HepG2 (cell line): ENCODE measurements at regions not wholly inside any gene's neighbourhood (a gene's known extent, or its start where the extent isn't known, plus 50 kb on each side); places are given as distances from the start of the nearest gene placed in this dataset.

ENCODE experiments used
- ATAC-seq: fragments of 200-7000 bp; cut with Tn5 transposase; 3 replicates; pipeline ENCODE4 v1.9.1; 2020; ENCODE audit warnings: mild to moderate bottlenecking, moderate library complexity
- BruUV-seq: library from RNA; stranded (reverse); fragments of 400-500 nt; replicated peaks from 2 replicates; lab custom pipeline; 2021; lab: Mats Ljungman, UMichigan
- CTCF ChIA-PET: fragments of 300-600 bp; formaldehyde crosslinking; extraction: SDS; loops from one replicate; lab custom pipeline; 2021; ENCODE audit warnings: low total read pairs, inconsistent platforms, low intra/inter-chr PET ratio; lab: Yijun Ruan, JAX
- POLR2A ChIA-PET: fragments of 350-600 bp; sonication (Branson Sonifier 250); formaldehyde crosslinking; loops from one replicate; lab custom pipeline; 2020; ENCODE audit warnings: antibody characterized with exemption, inconsistent platforms; lab: Yijun Ruan, JAX
- DNase-seq: peaks from one replicate; pipeline ENCODE4 v3.0.0-alpha.2; 2015; ENCODE audit warnings: low spot score
- FAIRE-seq: peaks from 3 replicates; lab custom pipeline; 2011; peaks lifted over from hg19 to GRCh38; lab: Jason Lieb, UNC
- H2AFZ ChIP-seq: one replicate; pipeline ENCODE4 v1.6.1; 2011; ENCODE audit warnings: low read length, inconsistent platforms
- H3K27ac ChIP-seq: fragments of 300-600 bp; 3 replicates; pipeline ENCODE4 v1.8.0; 2011; ENCODE audit warnings: mixed run types, mild to moderate bottlenecking, mixed read lengths, low read length, inconsistent platforms; ENCODE audit not compliant: insufficient read depth; ENCODE audit errors: extremely low read length
- H3K27me3 ChIP-seq, 2 experiments: fragments of 200-600 bp in 1 of 2; 2 replicates in 1 of 2; 3 replicates in 1 of 2; pipeline versions ENCODE4 v1.6.0 to v1.8.0; 2011; ENCODE audit warnings: low read length in 2 of 2, mild to moderate bottlenecking in 2 of 2, moderate library complexity in 2 of 2, inconsistent platforms in 1 of 2; ENCODE audit not compliant: insufficient read depth in 2 of 2, control insufficient read depth in 1 of 2
- H3K36me3 ChIP-seq, 2 experiments: fragments of 200-600 bp in 1 of 2; replicated peaks in 1 of 2; 2 replicates in 1 of 2; 3 replicates in 1 of 2; pipeline versions ENCODE4 v1.5.1 to v1.8.0; 2011; ENCODE audit warnings: low read length in 2 of 2, inconsistent platforms in 1 of 2; ENCODE audit not compliant: insufficient read depth in 2 of 2, control insufficient read depth in 1 of 2
- H3K4me1 ChIP-seq: 2 replicates; pipeline ENCODE4 v1.5.1; 2012; ENCODE audit warnings: low read length, inconsistent platforms; ENCODE audit not compliant: insufficient read depth
- H3K4me2 ChIP-seq: 2 replicates; pipeline ENCODE4 v1.6.0; 2011; ENCODE audit warnings: low read depth, low read length, inconsistent platforms
- H3K4me3 ChIP-seq, 3 experiments: fragments of 200-600 bp in 1 of 3; sonication (generic), shearing (Covaris generic) in 1 of 3; replicated peaks in 1 of 3; 2 replicates each; pipeline ENCODE4 v1.5.1; 2011 to 2016; ENCODE audit warnings: low read length in 3 of 3, inconsistent platforms in 2 of 3, low read depth in 2 of 3, mild to moderate bottlenecking in 2 of 3, control low read depth in 1 of 3, mixed read lengths in 1 of 3; ENCODE audit not compliant: insufficient read depth in 1 of 3
- H3K79me2 ChIP-seq: one replicate; pipeline ENCODE4 v1.6.1; 2011; ENCODE audit warnings: low read length, inconsistent platforms; ENCODE audit not compliant: insufficient read depth
- H3K9ac ChIP-seq: 2 replicates; pipeline ENCODE4 v1.6.0; 2011; ENCODE audit warnings: mild to moderate bottlenecking, low read depth, low read length, inconsistent platforms; ENCODE audit not compliant: insufficient read depth
- H3K9me3 ChIP-seq: 2 replicates; pipeline ENCODE4 v1.5.1; 2012; ENCODE audit warnings: mild to moderate bottlenecking, low read length
- H4K20me1 ChIP-seq: 2 replicates; pipeline ENCODE4 v1.6.0; 2011; ENCODE audit warnings: inconsistent platforms, mild to moderate bottlenecking, low read length, moderate library complexity; ENCODE audit not compliant: insufficient read depth
- ATF7-NPFF ChIP-seq: sonication (generic); formaldehyde crosslinking; IDR thresholded peaks from 2 replicates; pipeline ENCODE4 v1.8.1; 2023; ENCODE audit warnings: mild to moderate bottlenecking, low read depth, missing genetic modification reagents, moderate library complexity
- CBFB ChIP-seq: sonication (generic); formaldehyde crosslinking; IDR thresholded peaks from 2 replicates; pipeline ENCODE4 v1.4.0; 2020; ENCODE audit warnings: missing genetic modification reagents
- KLF12 ChIP-seq: sonication (generic); formaldehyde crosslinking; IDR thresholded peaks from 2 replicates; pipeline ENCODE4 v1.4.0; 2020; ENCODE audit warnings: missing genetic modification reagents, borderline replicate concordance
- NR2C2 ChIP-seq: sonication (generic); formaldehyde crosslinking; IDR thresholded peaks from 2 replicates; pipeline ENCODE4 v1.4.0; 2020; ENCODE audit warnings: missing genetic modification reagents, mild to moderate bottlenecking, moderate library complexity, borderline replicate concordance
- REL ChIP-seq: sonication (generic); formaldehyde crosslinking; conservative IDR thresholded peaks from 2 replicates; pipeline ENCODE4 v1.8.0; 2022; ENCODE audit warnings: mild to moderate bottlenecking, missing genetic modification reagents, moderate library complexity
- SP2 ChIP-seq: sonication (generic); formaldehyde crosslinking; IDR thresholded peaks from 2 replicates; pipeline ENCODE4 v1.5.1; 2020; ENCODE audit warnings: mild to moderate bottlenecking, missing genetic modification reagents
- ZNF225 ChIP-seq: sonication (generic); formaldehyde crosslinking; IDR thresholded peaks from 2 replicates; pipeline ENCODE4 v1.4.0; 2020; ENCODE audit warnings: mild to moderate bottlenecking, missing genetic modification reagents
- ZNF678 ChIP-seq: sonication (generic); formaldehyde crosslinking; IDR thresholded peaks from 2 replicates; pipeline ENCODE4 v1.4.0; 2020; ENCODE audit warnings: mild to moderate bottlenecking, missing genetic modification reagents
- WGBS: methylation state at CpG from one replicate; pipeline ENCODE4 v1.1.6; 2017; ENCODE audit warnings: low lambda C conversion rate; 5-methylcytosine and 5-hydroxymethylcytosine counted together
- in situ Hi-C: cut with HindIII; loops from 2 replicates; pipeline ENCODE4 v1.10.0; 2017; ENCODE audit warnings: low pct_unique_long_range_greater_than_20kb; ENCODE audit not compliant: extremely low pct_ligation_motif_present
- intact Hi-C: fragments of 100-400 bp; cut with micrococcal nuclease; formaldehyde crosslinking; loops from one replicate; pipeline ENCODE4 v1.10.0; 2022; ENCODE audit not compliant: unreplicated experiment

DNA sequence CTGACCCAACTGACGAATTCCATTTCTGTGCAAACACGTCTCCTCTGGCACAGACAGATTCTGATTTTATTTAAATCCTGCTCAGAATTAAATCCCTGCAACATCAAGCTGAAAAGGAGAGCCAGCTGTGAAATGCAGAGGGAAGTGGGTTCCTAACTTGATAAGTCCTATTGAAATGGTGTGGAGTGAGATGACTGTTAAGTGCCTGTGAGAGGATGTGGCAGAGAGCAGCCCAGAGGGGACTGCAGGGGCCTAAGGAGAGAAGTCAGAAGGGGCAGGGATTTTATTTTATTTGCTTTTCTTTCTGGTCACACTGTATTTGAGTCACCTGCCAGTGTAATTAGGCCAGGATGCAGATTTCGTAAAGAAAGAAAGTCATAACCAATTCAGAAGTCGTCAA, 277.4 kb downstream of the NKX6-1 start (continued):
- TF ChIP-seq ZNF678 (CRISPR knock-in tag), result no peak
- no peak for TF ChIP-seq ATF7-NPFF (CRISPR knock-in tag)
- no peak for TF ChIP-seq SP2 (CRISPR knock-in tag)
- no peak for TF ChIP-seq CBFB
- TF ChIP-seq NR2C2 (CRISPR knock-in tag), result no peak

DNA sequence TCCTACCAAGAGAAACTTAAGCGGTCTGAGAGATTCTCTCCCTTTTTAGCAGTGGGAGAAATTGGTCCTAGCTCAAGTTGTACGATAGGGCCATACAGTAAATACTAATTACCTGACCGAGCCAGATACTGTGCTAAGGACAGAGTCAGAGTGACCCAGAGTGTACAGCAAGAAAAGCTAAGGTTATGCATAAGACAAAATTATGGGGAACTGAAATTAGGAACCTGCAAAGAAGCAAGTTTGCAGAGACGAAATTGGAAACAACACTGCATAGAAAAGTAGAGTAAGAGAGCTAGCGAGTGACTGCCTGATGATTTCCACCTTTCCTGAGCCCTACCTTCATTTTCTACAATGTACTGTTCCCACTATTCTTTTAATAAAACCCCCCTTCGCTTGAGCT, 278.1 kb downstream of the NKX6-1 start:
- no peak for ATAC-seq
- intact Hi-C loops (no loop called here), in situ Hi-C loops (no loop called here)
- Histone ChIP-seq H2AFZ (no peak overlapping the region), H3K9ac (no peak overlapping the region), H3K4me2 (no peak overlapping the region), H3K27ac (no peak overlapping the region), H3K4me3 (no peak overlapping the region), H3K27me3 (no peaks in the 10 kb centered on the region; a peak in 2 of 5 replicates), H3K4me1 (no peaks in the 10 kb centered on the region), H3K36me3 (no peaks in the 10 kb centered on the region), H3K79me2 (no peaks in the 10 kb centered on the region), H3K9me3 (no peaks in the 10 kb centered on the region), H4K20me1 (no peaks in the 10 kb centered on the region)
- WGBS, result 5% methylated on average over 6 of the region's 6 CpGs
- FAIRE-seq, result no peak
- ChIA-PET CTCF (no interaction called here), POLR2A (no interaction called here)
- no TSS peak for BruUV-seq
- DNase-seq, result no peak
- TF ChIP-seq KLF12 (CRISPR knock-in tag), result no peak
- no peak for TF ChIP-seq REL (CRISPR knock-in tag)
- TF ChIP-seq ZNF225 (CRISPR knock-in tag), result no peak

DNA sequence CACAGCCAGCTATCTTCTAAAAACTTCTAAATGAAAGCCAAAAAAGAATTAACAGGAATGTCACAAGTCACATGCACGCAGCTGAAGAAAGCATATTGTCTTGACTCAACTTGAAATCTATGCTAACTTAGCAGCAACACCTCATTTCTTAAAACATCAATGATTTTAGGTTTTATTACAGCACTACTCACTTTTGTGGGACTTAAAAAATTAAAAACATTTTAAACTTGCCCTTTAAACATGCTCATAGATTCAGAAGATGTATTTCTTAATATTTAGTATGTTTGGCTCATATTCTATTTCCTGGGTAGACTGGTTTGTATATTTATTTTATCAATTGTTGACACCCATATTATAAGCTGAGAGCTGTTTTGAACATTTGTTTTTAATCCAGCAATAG, 279.4 kb downstream of the NKX6-1 start:
- Histone ChIP-seq H3K4me3 (no peak overlapping the region), H3K9ac (no peak overlapping the region), H3K79me2 (no peaks in the 10 kb centered on the region), H3K9me3 (no peaks in the 10 kb centered on the region), H2AFZ (no peak overlapping the region), H3K27me3 (no peaks in the 10 kb centered on the region; a peak in 2 of 5 replicates), H3K4me1 (no peaks in the 10 kb centered on the region), H4K20me1 (no peaks in the 10 kb centered on the region), H3K27ac (no peak overlapping the region), H3K36me3 (no peaks in the 10 kb centered on the region), H3K4me2 (no peak overlapping the region)
- no peak for TF ChIP-seq ZNF225 (CRISPR knock-in tag)
- intact Hi-C loops, result no loop called here
- in situ Hi-C loops, result no loop called here
- 0% methylated on average over 1 of the region's 1 CpG for WGBS
- ChIA-PET POLR2A (no interaction called here), CTCF (no interaction called here)
- BruUV-seq, result no TSS peak
- DNase-seq (no peak), FAIRE-seq (no peak), ATAC-seq (no peak)
